SH-SY5Y (cell line): ENCODE measurements at regions not wholly inside any gene's neighbourhood (a gene's known extent, or its start where the extent isn't known, plus 50 kb on each side); places are given as distances from the start of the nearest gene placed in this dataset.

Source experiments
- GATA2 ChIP-seq: IDR thresholded peaks from 2 replicates; pipeline ENCODE4 v1.6.1; 2011; ENCODE audit warnings: mild to moderate bottlenecking, low read depth, low read length
- GATA3 ChIP-seq: IDR thresholded peaks from 2 replicates; pipeline ENCODE4 v1.6.1; 2011; ENCODE audit warnings: low read depth, mild to moderate bottlenecking, low read length, moderate library complexity

- TF ChIP-seq GATA2 (no peak), GATA3 (no peak)
These were observed 73.5 kb downstream of the FASLG start for GRCh38 chr1:172732427-172732826.
